ENCODE measurements at regions not wholly inside any gene's neighbourhood (a gene's known extent, or its start where the extent isn't known, plus 50 kb on each side); places are given as distances from the start of the nearest gene placed in this dataset.

- TF ChIP-seq ZNF565 (CRISPR knock-in tag; conservative IDR thresholded peaks at IDR 0.05; ENCODE audit: low read depth) (no peak), ZFP3 (CRISPR knock-in tag; IDR thresholded peaks at IDR 0.05) (no peak), SNAI2 (CRISPR knock-in tag; IDR thresholded peaks at IDR 0.05) (no peak)
Observed at GRCh38 chr7:118938845-118939244, 714.3 kb downstream of the ANKRD7 start.

Measured in SK-N-SH treated with all-trans-retinoic acid at 6 μM for 48 hours (cell line).